HuH-7 (cell line): ENCODE measurements at regions not wholly inside any gene's neighbourhood (a gene's known extent, or its start where the extent isn't known, plus 50 kb on each side); places are given as distances from the start of the nearest gene placed in this dataset.
A peak's percentile ranks its signal among the peaks of the same experiment; 100 is the strongest.
"Not testable (repeated sequence)": the region's sequence is repeated elsewhere in the genome, so short reads cannot be mapped to it uniquely, and the experiment has no call there.

Experiments
- DNase-seq: peaks from one replicate; pipeline ENCODE4 v3.0.0; 2011; ENCODE audit warnings: low spot score

- DNase-seq = no peak
These were observed 141.4 kb downstream of the KCNRG start for GRCh38 chr13:50156561-50157127.

DNA sequence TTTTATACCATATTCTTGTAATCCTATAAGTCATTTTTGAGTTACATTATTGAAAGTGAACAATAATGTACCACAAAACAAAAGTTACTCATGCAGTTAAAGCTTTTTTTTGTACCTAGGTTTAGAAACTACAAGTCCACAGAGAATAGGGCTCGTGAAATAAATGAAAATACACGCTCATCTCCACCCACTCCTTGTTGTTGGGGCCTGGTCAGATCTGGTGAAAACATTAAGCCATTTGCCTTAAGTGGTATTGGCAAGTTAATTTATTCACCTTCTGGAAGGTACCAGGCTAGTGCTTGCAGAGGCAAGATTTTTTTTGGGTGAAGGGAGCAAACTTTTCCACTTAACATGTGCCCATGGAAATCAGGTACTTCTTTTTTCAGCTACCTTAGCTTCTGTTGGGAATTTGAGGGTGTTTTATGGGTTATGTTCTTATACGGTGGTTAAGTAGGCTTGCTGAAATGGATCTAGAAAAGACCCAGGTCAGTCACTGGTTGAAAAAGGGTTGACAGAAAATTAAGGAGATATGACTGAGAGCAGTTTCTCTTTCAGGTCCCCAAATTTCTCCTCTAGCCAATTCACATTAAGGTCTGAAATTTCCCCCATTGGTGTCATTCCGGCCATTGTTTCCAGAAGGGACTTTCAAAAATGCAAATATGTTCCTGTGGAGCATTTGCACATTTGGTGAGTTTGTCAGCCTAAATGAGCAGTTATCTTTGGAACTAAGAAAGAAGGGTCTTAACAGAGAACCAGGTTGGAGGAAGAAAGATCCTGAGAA is 143.3 kb downstream of the KCNRG start:
- DNase-seq = no peak

DNA sequence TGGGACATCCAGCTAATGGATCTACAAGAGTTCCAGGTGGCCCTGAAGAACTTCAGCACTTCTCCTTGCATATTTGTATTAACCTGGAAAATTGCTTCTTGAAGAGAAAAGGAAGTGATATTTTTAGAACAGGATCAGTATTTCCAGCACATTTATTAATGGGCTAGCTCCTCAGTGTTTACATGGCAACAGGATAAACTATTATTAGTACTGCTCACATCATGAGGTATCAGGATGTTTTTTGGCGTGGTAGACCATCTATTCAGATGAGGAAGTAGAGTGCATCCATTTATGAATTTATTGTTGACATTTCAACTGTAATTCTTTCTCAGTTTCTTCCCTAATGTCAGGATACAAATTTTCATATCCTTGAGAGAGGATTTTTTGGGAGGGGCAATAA is 144.4 kb downstream of the KCNRG start:
- DNase-seq = no peak

- DNase-seq = no peak
These were observed 145.8 kb downstream of the KCNRG start for GRCh38 chr13:50161052-50161451.

GRCh38 chr13:50162001-50162400 is 146.8 kb downstream of the KCNRG start:
- DNase-seq = no peak

- DNase-seq = no peak
These were observed 147.3 kb downstream of the KCNRG start for GRCh38 chr13:50162567-50162966.

DNA sequence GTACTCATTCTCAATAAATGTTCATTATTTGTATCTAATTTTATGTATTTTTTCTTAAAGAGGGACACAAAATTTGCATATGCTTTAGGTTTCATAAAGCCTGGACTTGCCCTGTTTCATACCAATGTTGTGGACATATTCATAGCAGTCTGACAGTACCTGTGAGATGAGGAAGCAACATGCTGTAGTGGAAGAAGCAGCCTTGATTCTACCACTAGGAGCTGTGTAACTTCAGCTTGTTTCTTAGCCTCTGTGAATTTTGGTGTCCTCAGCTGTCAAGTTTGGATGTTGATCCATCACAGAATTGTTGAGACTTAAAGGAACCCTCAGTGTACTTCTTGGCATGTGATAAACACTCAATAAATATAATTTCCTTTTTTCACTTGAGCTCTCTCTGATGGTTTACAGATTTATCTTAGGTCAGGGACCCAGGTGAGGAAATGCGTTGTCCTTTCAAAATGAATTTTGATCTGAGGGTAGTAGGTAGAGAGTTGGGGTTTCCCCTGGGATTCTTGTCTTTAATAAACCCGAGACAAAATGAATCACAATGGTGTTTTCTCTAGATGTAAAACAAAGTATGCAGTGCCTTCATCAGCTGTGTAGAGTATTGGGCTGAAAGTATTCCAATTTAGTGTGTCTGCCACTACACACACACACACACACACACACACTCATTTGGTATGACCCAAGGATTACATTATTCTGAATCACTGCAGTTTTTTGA is 152.1 kb downstream of the KCNRG start:
- DNase-seq = no peak

GRCh38 chr13:50167967-50168366 is 152.7 kb downstream of the KCNRG start:
- no peak for DNase-seq

DNA sequence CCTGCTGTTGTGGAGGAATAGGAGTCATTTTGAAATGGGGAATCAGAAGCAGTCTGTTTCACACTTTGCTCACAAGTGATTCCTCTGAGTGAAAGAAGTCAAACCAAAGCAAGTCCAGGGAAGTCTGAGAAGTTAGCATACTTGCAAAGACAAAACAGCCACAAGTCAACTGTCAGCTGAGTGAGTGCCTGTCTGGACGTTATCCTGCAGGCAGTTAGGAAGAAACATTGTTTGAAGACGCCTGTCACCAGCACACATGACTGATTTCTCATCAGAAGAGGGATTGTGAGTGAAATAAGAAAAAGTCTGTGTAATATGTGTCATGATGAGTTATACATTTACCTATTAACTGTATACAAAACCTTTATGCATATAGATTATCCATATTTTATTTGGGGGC is 153.5 kb downstream of the KCNRG start:
- DNase-seq = no peak

GRCh38 chr13:50170447-50171037 is 155.3 kb downstream of the KCNRG start:
- DNase-seq = no peak

DNA sequence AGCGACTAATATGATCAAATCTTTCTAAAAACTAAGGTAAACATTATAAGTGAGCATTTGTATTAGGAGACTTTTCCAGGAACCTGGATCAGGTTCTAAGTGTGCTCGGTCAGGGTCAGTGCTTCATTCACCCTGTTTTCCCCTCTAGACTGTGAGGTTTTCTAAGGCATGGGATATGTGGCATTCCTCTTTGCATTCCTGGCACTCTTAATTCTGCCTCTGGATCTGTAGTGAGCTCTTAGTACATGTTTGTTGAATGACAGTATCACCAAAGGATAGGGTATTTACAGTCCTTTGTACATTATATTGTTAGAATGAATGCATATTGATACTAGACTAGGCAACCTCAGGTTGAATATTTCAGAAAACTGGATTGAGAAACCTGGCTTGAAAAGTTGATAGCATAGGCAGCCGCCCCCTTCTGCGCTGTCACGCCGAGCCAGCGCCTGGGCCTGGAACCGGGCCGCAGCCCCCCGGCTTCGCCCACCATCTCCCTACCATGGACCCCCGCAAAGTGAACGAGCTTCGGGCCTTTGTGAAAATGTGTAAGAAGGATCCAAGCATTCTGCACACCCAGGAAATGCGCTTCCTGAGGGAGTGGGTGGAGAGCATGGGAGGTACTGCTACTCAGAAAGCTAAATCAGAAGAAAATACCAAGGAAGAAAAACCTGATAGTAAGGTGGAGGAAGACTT is 156.5 kb downstream of the KCNRG start:
- DNase-seq = no peak

DNA sequence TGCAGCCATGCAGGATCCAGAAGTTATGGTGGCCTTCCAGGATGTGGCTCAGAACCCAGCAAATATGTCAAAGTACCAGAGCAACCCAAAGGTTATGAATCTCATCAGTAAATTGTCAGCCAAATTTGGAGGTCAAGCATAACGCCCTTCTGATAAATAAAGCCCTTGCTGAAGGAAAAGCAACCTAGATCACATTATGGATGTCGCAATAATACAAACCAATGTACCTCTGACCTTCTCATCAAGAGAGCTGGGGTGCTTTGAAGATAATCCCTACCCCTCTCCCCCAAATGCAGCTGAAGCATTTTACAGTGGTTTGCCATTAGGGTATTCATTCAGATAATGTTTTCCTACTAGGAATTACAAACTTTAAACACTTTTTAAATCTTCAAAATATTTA is 157.8 kb downstream of the KCNRG start:
- DNase-seq = not testable (repeated sequence)

GRCh38 chr13:50174630-50175029 is 159.4 kb downstream of the KCNRG start:
- no peak for DNase-seq

GRCh38 chr13:50179977-50180376 is 164.7 kb downstream of the KCNRG start:
- DNase-seq = no peak

- DNase-seq = not testable (repeated sequence)
These were observed 170.8 kb downstream of the KCNRG start for GRCh38 chr13:50185769-50186763.

- DNase-seq = peak; percentile 53
These were observed 172.2 kb downstream of the KCNRG start for GRCh38 chr13:50187352-50188029.

- DNase-seq = no peak
These were observed 173.5 kb downstream of the KCNRG start for GRCh38 chr13:50188696-50189095.

- DNase-seq = no peak
These were observed 174.2 kb downstream of the KCNRG start for GRCh38 chr13:50189450-50189849.

DNA sequence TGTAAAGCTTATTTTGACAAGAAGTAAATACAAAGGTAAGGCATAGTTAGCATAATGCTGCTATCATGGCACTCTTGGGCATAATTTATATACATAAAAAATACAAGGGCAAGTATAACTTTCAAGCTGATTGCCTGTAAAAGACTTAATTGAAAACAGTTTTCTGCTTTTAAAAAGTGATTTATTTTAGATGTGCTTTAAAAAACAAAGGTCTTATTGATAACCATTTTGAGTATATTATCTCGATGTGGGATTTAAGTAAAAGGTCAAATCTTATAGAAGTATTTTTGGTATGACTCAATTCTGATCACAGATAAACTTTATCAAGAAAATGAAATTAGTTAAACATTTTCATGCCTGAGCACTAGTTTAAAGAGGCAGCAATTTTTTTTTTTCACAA is 175.8 kb downstream of the KCNRG start:
- DNase-seq = no peak

DNA sequence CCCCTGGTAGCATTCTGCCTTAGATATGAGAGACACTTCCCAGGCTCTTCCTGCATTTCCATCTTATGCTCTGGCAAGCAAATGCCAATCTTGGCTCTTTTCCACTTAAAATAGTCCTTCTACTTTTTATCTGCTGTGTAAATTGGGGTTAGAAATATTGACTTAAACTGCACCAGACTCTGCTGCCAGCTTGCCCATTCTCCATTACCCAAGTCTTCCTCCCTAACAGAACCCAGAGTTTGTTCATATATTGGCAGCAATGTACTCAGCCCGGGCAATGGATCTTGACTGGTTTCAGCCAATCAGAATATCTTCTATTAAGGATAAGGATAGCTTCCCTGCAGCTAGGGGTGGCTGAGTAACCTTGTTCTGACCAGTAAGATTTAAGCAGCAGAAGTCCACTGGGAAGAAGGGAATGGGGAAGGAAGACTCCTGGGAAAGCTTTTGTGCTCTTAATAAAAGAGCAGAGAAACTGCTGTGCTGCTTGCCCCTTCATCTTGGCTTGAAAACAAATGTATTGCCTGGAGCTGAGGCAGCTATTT is 177.1 kb downstream of the KCNRG start:
- no peak for DNase-seq
